ENCODE measurements at regions not wholly inside any gene's neighbourhood (a gene's known extent, or its start where the extent isn't known, plus 50 kb on each side); places are given as distances from the start of the nearest gene placed in this dataset.
"Not testable (repeated sequence)": the region's sequence is repeated elsewhere in the genome, so short reads cannot be mapped to it uniquely, and the experiment has no call there.

- no peak for DNase-seq
Observed at GRCh38 chr15:95019907-95020306, 788.5 kb downstream of the MCTP2 start.

DNA sequence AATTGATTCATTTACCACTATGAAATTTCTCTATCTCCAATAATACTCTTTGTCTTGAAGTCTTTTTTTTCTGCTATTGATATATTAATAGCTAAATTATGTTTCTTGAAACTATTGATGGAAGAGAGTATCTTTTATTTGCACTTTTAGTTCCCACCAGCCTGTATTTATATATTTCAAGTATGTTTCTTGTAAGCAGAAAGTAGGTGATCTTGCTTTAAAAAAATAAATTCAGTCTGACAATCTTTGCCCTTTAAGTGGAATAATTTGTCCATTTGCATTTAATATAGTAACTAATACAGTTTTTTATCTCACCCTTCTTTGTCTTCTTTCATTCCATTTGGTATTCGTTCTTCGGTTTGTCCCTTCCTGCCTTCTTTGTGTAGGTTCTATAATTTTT lies 790.5 kb downstream of the MCTP2 start:
- DNase-seq = no peak

- DNase-seq = no peak
Observed at GRCh38 chr15:95024351-95024750, 793.0 kb downstream of the MCTP2 start.

DNA sequence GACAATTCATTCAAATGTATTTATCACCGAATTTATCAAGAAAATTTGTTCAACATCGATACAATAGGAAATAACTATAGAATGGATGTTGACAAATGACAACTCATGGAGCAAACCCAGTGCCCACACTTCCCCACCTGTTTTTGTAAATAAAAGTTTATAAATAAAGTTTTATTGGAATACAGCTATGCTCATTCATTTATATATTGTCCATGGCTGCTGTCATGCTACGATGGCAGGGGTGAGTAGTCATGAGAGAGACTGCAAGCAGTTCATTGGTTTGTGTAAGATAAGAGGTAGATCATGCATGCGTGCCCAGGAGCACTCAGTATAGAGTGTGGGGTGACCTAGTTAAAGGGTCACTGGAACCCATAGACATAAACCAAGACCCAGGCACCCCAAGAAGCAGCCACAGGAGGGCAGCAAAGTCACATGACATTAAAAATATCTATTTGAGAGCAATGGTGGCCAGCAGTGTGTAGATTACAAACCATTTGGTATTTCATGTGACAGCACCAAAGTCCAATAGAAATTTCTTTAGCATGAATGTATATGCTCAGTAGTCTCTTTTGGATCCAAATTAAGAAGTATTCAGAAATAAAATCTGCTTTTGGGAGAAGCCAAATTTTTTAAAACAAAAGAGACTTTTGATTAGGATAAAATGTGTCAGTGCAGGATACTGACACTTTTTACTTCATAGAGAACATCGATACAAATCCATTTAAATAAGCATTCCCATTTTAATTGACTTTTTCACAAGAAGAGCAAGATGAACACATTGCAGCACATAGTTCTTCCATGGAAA lies 794.8 kb downstream of the MCTP2 start:
- DNase-seq = no peak

DNA sequence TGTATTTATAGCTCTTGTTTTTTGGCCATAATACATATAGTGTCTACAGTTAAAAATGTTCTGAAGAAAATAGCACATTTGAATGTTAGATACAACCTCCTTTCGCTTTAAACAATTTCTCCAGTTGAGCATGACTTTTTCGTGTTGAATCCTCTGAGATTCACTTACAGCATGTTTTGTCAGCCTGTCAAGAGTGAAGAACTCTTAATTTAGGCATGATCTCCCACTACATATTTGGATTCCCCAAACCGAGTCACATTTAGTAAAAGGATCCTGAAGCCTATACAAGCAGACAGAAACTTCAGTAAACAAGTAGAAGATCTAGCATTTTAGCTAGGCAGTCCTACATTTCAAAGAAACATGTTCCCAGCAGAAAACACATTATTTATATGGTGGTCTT lies 796.6 kb downstream of the MCTP2 start:
- DNase-seq = no peak

GRCh38 chr15:95032156-95032555 lies 800.8 kb downstream of the MCTP2 start:
- DNase-seq = no peak

- DNase-seq = no peak
Observed at GRCh38 chr15:95035106-95035505, 803.7 kb downstream of the MCTP2 start.

GRCh38 chr15:95041297-95041696 lies 809.9 kb downstream of the MCTP2 start:
- DNase-seq = no peak

- not testable (repeated sequence) for DNase-seq
Observed at GRCh38 chr15:95043236-95043932, 812.0 kb downstream of the MCTP2 start.

- no peak for DNase-seq
Observed at GRCh38 chr15:95043933-95044313, 812.6 kb downstream of the MCTP2 start.

- no peak for DNase-seq
Observed at GRCh38 chr15:95044745-95045417, 813.5 kb downstream of the MCTP2 start.

DNA sequence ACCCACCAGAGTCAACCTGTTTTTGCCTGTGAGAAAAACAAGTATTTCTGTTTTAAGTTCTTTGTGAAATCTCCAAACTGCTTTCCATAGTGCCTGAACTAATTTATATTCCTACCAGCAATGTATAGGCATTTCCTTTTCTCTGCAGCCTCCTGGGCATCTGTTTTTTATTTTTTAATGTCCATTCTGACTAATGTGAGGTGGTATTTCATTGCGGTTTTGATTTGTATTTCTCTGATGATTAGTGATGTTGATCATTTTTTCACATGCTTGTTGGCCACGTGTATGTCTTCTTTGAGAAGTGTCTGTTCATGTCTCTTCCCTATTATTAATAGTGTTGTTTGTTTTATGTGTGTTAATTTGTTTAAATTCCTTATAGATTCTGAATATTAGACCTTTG lies 820.5 kb downstream of the MCTP2 start:
- DNase-seq = no peak

DNA sequence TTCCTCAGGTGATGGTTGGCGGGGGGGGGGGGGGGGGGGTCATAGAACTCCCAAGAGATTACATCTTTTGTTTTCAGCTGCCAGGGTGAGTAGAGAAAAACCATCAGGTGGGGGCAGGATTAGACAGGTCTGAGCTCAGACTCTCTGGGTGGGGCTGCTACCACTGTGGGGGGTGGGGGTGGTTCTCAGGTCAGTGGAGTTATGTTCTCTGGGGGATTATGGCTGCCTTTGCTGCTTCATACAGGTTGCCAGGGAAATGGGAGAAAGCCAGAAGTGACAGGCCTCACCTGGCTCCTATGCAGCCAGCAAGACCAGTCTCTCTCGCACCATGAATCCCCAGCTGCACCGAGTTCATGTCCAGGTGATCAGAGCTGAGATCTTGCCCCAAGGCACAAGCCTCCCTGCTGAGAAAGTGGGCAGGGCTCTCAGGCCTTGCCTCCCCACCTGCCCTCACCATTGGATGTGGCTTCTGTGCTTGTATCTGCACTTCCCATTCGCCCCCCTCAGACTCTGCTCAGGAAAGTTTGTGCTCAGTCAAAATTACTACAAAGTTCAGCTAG lies 828.1 kb downstream of the MCTP2 start:
- no peak for DNase-seq

DNA sequence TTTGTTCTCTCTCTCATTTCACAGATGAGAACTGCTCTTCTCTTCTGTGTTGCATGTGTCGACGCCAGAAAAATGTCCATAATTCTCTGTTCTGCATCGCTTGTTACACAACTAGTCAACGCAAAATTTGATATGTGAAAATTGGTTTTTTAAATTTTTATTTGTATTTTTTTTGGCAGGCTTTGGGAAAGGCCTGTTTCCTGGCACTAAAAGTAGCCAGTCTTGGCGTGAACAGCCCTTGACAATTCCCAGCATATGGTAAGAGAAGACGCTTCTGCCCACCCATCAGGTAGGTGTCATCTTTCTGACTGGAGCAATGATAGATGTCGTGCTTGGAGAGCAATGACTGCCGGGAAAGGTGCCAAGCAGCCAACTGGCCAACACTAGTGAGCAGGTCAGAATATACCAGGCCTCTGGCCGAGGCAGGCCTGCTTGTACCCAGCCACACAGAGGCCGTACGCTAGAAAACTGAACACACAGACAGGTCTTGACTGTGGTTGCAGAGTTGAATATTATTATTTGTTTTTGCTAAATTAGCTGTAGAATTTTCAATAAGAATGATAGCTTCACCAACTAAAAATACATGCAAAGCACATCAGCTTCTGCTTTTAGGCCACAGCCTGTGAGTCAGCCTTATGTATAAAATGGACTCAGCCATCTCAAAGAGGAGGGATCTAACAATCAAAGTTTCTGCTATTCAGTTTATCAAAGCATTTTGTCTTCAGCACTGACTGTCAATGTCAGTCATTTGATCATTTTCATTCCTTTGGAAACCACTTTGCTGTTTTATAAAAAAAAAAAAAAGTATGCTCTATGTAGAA lies 837.5 kb downstream of the MCTP2 start:
- no peak for DNase-seq

DNA sequence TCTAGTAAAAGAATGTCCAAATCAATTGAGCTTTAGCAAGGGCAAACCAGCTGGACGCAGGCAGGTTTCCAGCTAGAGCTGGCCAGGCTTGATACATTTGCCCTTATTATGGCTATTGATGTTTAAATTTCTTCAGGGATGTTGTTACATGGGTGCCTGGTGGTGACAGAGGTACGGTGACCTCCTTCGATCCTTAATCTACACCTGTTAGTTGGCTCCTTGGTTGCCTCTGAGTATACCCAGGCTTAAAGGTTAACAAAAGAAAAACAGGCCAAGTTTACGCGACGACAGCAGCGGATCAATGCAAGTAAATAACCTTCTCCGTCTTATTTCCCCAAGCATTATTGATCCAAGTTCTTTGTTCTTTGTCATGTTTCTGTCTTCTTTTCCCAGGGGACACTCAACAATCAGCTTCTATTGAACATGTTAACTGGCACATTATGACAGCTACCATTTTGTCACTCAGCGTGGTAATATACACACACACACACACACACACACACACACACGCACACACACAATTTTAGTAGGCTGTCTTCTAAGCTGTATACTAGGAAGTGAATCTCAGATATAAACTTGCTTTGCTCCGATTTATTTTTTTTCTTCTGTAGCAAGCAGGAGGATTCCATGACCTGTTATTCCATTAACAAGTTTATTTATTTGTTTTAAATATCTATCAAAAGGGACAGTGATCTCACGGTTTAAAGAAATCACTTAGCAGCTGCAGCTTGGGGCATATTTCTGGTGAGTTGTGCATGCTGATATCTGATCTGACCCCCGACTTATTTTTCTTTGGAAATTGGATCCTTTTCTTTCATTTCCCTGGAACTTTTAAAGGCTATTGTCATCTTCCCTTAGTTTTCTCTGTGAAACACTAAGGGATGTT lies 844.7 kb downstream of the MCTP2 start:
- DNase-seq = no peak

DNA sequence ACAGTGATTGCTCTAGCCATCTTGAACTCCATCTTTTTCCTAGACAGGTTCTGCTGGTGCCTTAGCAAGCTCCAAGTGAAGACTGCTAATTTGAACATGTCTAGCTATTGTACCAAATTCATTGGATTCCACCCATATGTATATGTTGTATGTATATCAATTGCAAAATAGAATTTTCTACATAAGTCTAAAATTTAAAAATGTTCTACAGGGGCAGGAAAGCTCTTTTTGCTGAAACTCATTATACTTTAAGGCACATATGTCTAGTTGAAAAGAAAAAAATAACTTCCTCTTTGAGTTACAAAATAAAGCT lies 845.3 kb downstream of the MCTP2 start:
- DNase-seq = no peak

- DNase-seq = no peak
Observed at GRCh38 chr15:95078003-95078402, 846.6 kb downstream of the MCTP2 start.

DNA sequence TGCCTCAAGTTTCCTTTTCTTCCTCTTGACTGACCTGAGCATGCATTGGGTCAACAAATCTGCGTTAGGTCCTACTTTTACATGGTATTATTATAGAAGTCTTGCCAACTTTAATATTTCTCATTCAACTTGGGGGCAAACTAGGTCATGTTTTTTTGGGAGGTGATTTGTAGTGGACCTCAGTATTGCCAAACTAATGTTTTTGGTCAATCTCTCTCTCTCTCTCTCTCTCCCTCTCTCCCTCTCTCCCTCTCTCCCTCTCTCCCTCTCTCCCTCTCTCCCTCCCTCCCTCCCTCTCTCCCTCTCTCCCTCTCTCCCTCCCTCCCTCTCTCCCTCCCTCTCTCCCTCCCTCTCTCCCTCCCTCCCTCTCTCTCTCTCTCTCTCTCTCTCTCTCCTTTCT lies 848.9 kb downstream of the MCTP2 start:
- not testable (repeated sequence) for DNase-seq

- no peak for DNase-seq
Observed at GRCh38 chr15:95085056-95085455, 853.7 kb downstream of the MCTP2 start.

GRCh38 chr15:95086531-95087252 lies 855.3 kb downstream of the MCTP2 start:
- DNase-seq = no peak

GRCh38 chr15:95087253-95087609 lies 855.9 kb downstream of the MCTP2 start:
- DNase-seq = no peak
